ENCODE measurements at regions not wholly inside any gene's neighbourhood (a gene's known extent, or its start where the extent isn't known, plus 50 kb on each side); places are given as distances from the start of the nearest gene placed in this dataset.

GRCh38 chr2:104250635-104251034 lies 603.3 kb upstream of the POU3F3 start:
- no peak for TF ChIP-seq REST (IDR thresholded peaks at IDR 0.05; ENCODE audit: low read depth)
- TF ChIP-seq CTCF (IDR thresholded peaks at IDR 0.05 in 2 of 3, conservative IDR thresholded peaks at IDR 0.05 in 1 of 3; ENCODE audit: borderline replicate concordance in 1 of 3, insufficient read depth in 1 of 3, low read depth in 2 of 3, low read length in 2 of 3), result no peak
- TF ChIP-seq ELF1 (IDR thresholded peaks at IDR 0.05; ENCODE audit: borderline replicate concordance, low read depth), result no peak
- no peak for TF ChIP-seq RAD21 (IDR thresholded peaks at IDR 0.05; ENCODE audit: low read depth)
- no peak for TF ChIP-seq POLR2AphosphoS5 (IDR thresholded peaks at IDR 0.05; ENCODE audit: low read depth, low read length)
- TF ChIP-seq EZH2 (IDR thresholded peaks at IDR 0.05), result no peak
- TF ChIP-seq POLR2A (IDR thresholded peaks at IDR 0.05; ENCODE audit: borderline replicate concordance, extremely low read depth, insufficient read depth, insufficient read length), result no peak
- no peak for TF ChIP-seq SRF (IDR thresholded peaks at IDR 0.05; ENCODE audit: low read depth)
- TF ChIP-seq MAX (IDR thresholded peaks at IDR 0.05), result no peak
- no peak for TF ChIP-seq TCF7L2 (IDR thresholded peaks at IDR 0.05; ENCODE audit: borderline replicate concordance, extremely low read depth, insufficient read depth, insufficient read length)
- no peak for TF ChIP-seq JUND (IDR thresholded peaks at IDR 0.05)
